HepG2 (cell line): ENCODE measurements at regions not wholly inside any gene's neighbourhood (a gene's known extent, or its start where the extent isn't known, plus 50 kb on each side); places are given as distances from the start of the nearest gene placed in this dataset.

ENCODE experiments used
- ATAC-seq: fragments of 200-7000 bp; cut with Tn5 transposase; 3 replicates; pipeline ENCODE4 v1.9.1; 2020; ENCODE audit warnings: mild to moderate bottlenecking, moderate library complexity
- BruUV-seq: library from RNA; stranded (reverse); fragments of 400-500 nt; replicated peaks from 2 replicates; lab custom pipeline; 2021; lab: Mats Ljungman, UMichigan
- CTCF ChIA-PET: fragments of 300-600 bp; formaldehyde crosslinking; extraction: SDS; loops from one replicate; lab custom pipeline; 2021; ENCODE audit warnings: low total read pairs, inconsistent platforms, low intra/inter-chr PET ratio; lab: Yijun Ruan, JAX
- POLR2A ChIA-PET: fragments of 350-600 bp; sonication (Branson Sonifier 250); formaldehyde crosslinking; loops from one replicate; lab custom pipeline; 2020; ENCODE audit warnings: antibody characterized with exemption, inconsistent platforms; lab: Yijun Ruan, JAX
- DNase-seq: peaks from one replicate; pipeline ENCODE4 v3.0.0-alpha.2; 2015; ENCODE audit warnings: low spot score
- FAIRE-seq: peaks from 3 replicates; lab custom pipeline; 2011; peaks lifted over from hg19 to GRCh38; lab: Jason Lieb, UNC
- H2AFZ ChIP-seq: one replicate; pipeline ENCODE4 v1.6.1; 2011; ENCODE audit warnings: low read length, inconsistent platforms
- H3K27ac ChIP-seq: fragments of 300-600 bp; 3 replicates; pipeline ENCODE4 v1.8.0; 2011; ENCODE audit warnings: mixed run types, mild to moderate bottlenecking, mixed read lengths, low read length, inconsistent platforms; ENCODE audit not compliant: insufficient read depth; ENCODE audit errors: extremely low read length
- H3K27me3 ChIP-seq, 2 experiments: fragments of 200-600 bp in 1 of 2; 2 replicates in 1 of 2; 3 replicates in 1 of 2; pipeline versions ENCODE4 v1.6.0 to v1.8.0; 2011; ENCODE audit warnings: low read length in 2 of 2, mild to moderate bottlenecking in 2 of 2, moderate library complexity in 2 of 2, inconsistent platforms in 1 of 2; ENCODE audit not compliant: insufficient read depth in 2 of 2, control insufficient read depth in 1 of 2
- H3K36me3 ChIP-seq, 2 experiments: fragments of 200-600 bp in 1 of 2; replicated peaks in 1 of 2; 2 replicates in 1 of 2; 3 replicates in 1 of 2; pipeline versions ENCODE4 v1.5.1 to v1.8.0; 2011; ENCODE audit warnings: low read length in 2 of 2, inconsistent platforms in 1 of 2; ENCODE audit not compliant: insufficient read depth in 2 of 2, control insufficient read depth in 1 of 2
- H3K4me1 ChIP-seq: 2 replicates; pipeline ENCODE4 v1.5.1; 2012; ENCODE audit warnings: low read length, inconsistent platforms; ENCODE audit not compliant: insufficient read depth
- H3K4me2 ChIP-seq: 2 replicates; pipeline ENCODE4 v1.6.0; 2011; ENCODE audit warnings: low read depth, low read length, inconsistent platforms
- H3K4me3 ChIP-seq, 3 experiments: fragments of 200-600 bp in 1 of 3; sonication (generic), shearing (Covaris generic) in 1 of 3; replicated peaks in 1 of 3; 2 replicates each; pipeline ENCODE4 v1.5.1; 2011 to 2016; ENCODE audit warnings: low read length in 3 of 3, inconsistent platforms in 2 of 3, low read depth in 2 of 3, mild to moderate bottlenecking in 2 of 3, control low read depth in 1 of 3, mixed read lengths in 1 of 3; ENCODE audit not compliant: insufficient read depth in 1 of 3
- H3K79me2 ChIP-seq: one replicate; pipeline ENCODE4 v1.6.1; 2011; ENCODE audit warnings: low read length, inconsistent platforms; ENCODE audit not compliant: insufficient read depth
- H3K9ac ChIP-seq: 2 replicates; pipeline ENCODE4 v1.6.0; 2011; ENCODE audit warnings: mild to moderate bottlenecking, low read depth, low read length, inconsistent platforms; ENCODE audit not compliant: insufficient read depth
- H3K9me3 ChIP-seq: 2 replicates; pipeline ENCODE4 v1.5.1; 2012; ENCODE audit warnings: mild to moderate bottlenecking, low read length
- H4K20me1 ChIP-seq: 2 replicates; pipeline ENCODE4 v1.6.0; 2011; ENCODE audit warnings: inconsistent platforms, mild to moderate bottlenecking, low read length, moderate library complexity; ENCODE audit not compliant: insufficient read depth
- ARID5B ChIP-seq: IDR thresholded peaks from 2 replicates; pipeline ENCODE4 v1.4.0; 2020; ENCODE audit warnings: mild to moderate bottlenecking, missing genetic modification reagents
- SALL2 ChIP-seq: sonication (generic); formaldehyde crosslinking; IDR thresholded peaks from 2 replicates; pipeline ENCODE4 v1.8.1; 2023; ENCODE audit warnings: mild to moderate bottlenecking, missing genetic modification reagents, inconsistent platforms
- ZNF558 ChIP-seq: sonication (generic); formaldehyde crosslinking; IDR thresholded peaks from 2 replicates; pipeline ENCODE4 v1.9.0; 2022; ENCODE audit warnings: mild to moderate bottlenecking, missing genetic modification reagents, borderline replicate concordance
- ZNF572 ChIP-seq: sonication (generic); formaldehyde crosslinking; IDR thresholded peaks from 2 replicates; pipeline ENCODE4 v1.5.1; 2020; ENCODE audit warnings: mild to moderate bottlenecking, missing genetic modification reagents
- WGBS: methylation state at CpG from one replicate; pipeline ENCODE4 v1.1.6; 2017; ENCODE audit warnings: low lambda C conversion rate; 5-methylcytosine and 5-hydroxymethylcytosine counted together
- in situ Hi-C: cut with HindIII; loops from 2 replicates; pipeline ENCODE4 v1.10.0; 2017; ENCODE audit warnings: low pct_unique_long_range_greater_than_20kb; ENCODE audit not compliant: extremely low pct_ligation_motif_present
- intact Hi-C: fragments of 100-400 bp; cut with micrococcal nuclease; formaldehyde crosslinking; loops from one replicate; pipeline ENCODE4 v1.10.0; 2022; ENCODE audit not compliant: unreplicated experiment
- TF ChIP-seq, protein P1 (sequence below), 2 experiments: sonication (generic) in 1 of 2; formaldehyde crosslinking in 1 of 2; IDR thresholded peaks; 2 replicates each; pipeline versions ENCODE4 v1.5.1 to v1.6.1; 2011 to 2020; ENCODE audit warnings: borderline replicate concordance in 1 of 2, low read depth in 1 of 2, low read length in 1 of 2, mild to moderate bottlenecking in 1 of 2, missing genetic modification reagents in 1 of 2, moderate library complexity in 1 of 2

DNA sequence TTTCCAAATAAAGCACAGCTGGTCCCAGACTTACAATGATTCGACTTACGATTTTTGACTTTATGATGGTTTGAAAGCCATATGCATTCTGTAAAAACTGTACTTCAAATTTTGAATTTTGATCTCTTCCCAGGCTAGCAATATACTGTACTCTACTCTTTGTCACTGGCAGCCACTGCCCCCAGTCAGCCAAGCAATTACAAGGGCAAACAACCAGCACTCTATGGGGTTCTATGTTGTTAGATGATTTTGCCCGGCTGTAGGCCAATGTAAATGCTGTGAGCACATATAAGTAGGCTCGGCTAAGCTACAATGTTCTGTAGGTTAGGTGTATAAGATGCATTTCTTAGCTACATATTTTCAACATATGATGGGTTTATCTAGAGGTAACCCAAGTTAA lies 217.3 kb downstream of the RAB38 start:
- Histone ChIP-seq H3K27ac (no peak overlapping the region), H3K79me2 (no peaks in the 10 kb centered on the region), H3K4me3 (no peak overlapping the region), H3K36me3 (no peaks in the 10 kb centered on the region), H3K4me2 (no peak overlapping the region), H3K4me1 (no peaks in the 10 kb centered on the region), H3K27me3 (no peaks in the 10 kb centered on the region; a peak in 1 of 5 replicates), H2AFZ (no peak overlapping the region), H3K9me3 (no peaks in the 10 kb centered on the region), H3K9ac (no peak overlapping the region), H4K20me1 (no peaks in the 10 kb centered on the region)
- DNase-seq (no peak), ATAC-seq (no peak), FAIRE-seq (no peak)
- 3% methylated on average over 4 of the region's 4 CpGs for WGBS
- TF ChIP-seq ZNF572 (CRISPR knock-in tag) (no peak), SALL2 (CRISPR knock-in tag) (no peak), ARID5B (no peak)
- in situ Hi-C loops (no loop called here), intact Hi-C loops (no loop called here)
- no TSS peak for BruUV-seq
- ChIA-PET CTCF (no interaction called here), POLR2A (no interaction called here)

DNA sequence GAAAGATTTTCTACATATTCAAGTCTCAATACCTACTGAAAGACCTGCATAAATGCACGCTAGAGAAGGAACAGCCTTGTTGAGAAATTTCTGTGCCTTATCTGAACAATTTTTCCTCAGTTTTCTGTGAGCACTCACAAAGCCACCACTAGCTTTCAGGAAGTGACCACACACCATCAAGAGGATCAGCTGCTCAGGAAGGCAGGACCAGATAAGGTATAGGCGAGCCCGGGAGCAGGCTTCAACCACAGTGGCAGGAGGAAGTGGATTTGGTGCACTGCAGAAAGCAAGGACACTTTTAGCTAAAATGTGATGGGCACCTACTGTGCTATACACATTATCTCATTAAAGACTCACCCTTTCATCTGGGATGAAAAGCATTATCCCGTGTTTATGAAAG lies 220.8 kb downstream of the RAB38 start:
- DNase-seq (no peak), ATAC-seq (no peak), FAIRE-seq (no peak)
- no TSS peak for BruUV-seq
- no peaks in the 10 kb centered on the region for H3K79me2 ChIP-seq
- ChIA-PET POLR2A (no interaction called here), CTCF (no interaction called here)
- no peaks in the 10 kb centered on the region for H3K4me1 ChIP-seq
- no peaks in the 10 kb centered on the region for H4K20me1 ChIP-seq
- no peaks in the 10 kb centered on the region for H3K9me3 ChIP-seq
- no peaks in the 10 kb centered on the region for H3K36me3 ChIP-seq
- no peak overlapping the region for H3K4me3 ChIP-seq
- in situ Hi-C loops (no loop called here), intact Hi-C loops (no loop called here)
- WGBS, result 0% methylated on average over 4 of the region's 4 CpGs
- TF ChIP-seq, protein P1, sequence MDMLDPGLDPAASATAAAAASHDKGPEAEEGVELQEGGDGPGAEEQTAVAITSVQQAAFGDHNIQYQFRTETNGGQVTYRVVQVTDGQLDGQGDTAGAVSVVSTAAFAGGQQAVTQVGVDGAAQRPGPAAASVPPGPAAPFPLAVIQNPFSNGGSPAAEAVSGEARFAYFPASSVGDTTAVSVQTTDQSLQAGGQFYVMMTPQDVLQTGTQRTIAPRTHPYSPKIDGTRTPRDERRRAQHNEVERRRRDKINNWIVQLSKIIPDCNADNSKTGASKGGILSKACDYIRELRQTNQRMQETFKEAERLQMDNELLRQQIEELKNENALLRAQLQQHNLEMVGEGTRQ (IDR thresholded peaks at IDR 0.05; ENCODE audit: low read depth, low read length), result no peak
- TF ChIP-seq, protein P1 (CRISPR knock-in tag; IDR thresholded peaks at IDR 0.05; ENCODE audit: borderline replicate concordance), result no peak
- TF ChIP-seq ZNF558 (CRISPR knock-in tag), result no peak
- H3K27me3 ChIP-seq, result no peaks in the 10 kb centered on the region; a peak in 1 of 5 replicates
- no peak overlapping the region for H3K9ac ChIP-seq
- no peak overlapping the region for H2AFZ ChIP-seq
- H3K4me2 ChIP-seq, result no peak overlapping the region
- H3K27ac ChIP-seq, result no peak overlapping the region
